Endodermal cell (in vitro differentiated cells): ENCODE measurements at regions not wholly inside any gene's neighbourhood (a gene's known extent, or its start where the extent isn't known, plus 50 kb on each side); places are given as distances from the start of the nearest gene placed in this dataset.

Experiments
- DNase-seq: peaks from one replicate; pipeline ENCODE4 v3.0.0-alpha.2; 2017
- H3K27ac ChIP-seq: 2 replicates; pipeline ENCODE4 v1.5.1; 2013; ENCODE audit warnings: mild to moderate bottlenecking, low read depth, low read length, moderate library complexity
- H3K27me3 ChIP-seq: 2 replicates; pipeline ENCODE4 v1.6.1; 2013; ENCODE audit warnings: mild to moderate bottlenecking, low read length, moderate library complexity; ENCODE audit not compliant: insufficient read depth, control insufficient read depth, poor library complexity, severe bottlenecking
- H3K36me3 ChIP-seq: 2 replicates; pipeline ENCODE4 v1.7.0; 2013; ENCODE audit warnings: mild to moderate bottlenecking, low read length, moderate library complexity; ENCODE audit not compliant: control insufficient read depth, insufficient read depth
- H3K4me1 ChIP-seq: one replicate; pipeline ENCODE4 v1.7.0; 2013; ENCODE audit warnings: low read length; ENCODE audit not compliant: control insufficient read depth, insufficient read depth
- H3K4me3 ChIP-seq: 2 replicates; pipeline ENCODE4 v1.5.1; 2013; ENCODE audit warnings: mild to moderate bottlenecking, low read length, moderate library complexity
- H3K9ac ChIP-seq: 2 replicates; pipeline ENCODE4 v1.6.1; 2013; ENCODE audit warnings: mild to moderate bottlenecking, low read length, moderate library complexity; ENCODE audit not compliant: poor library complexity, severe bottlenecking; ENCODE audit errors: extremely low read depth
- H3K9me3 ChIP-seq: 2 replicates; pipeline ENCODE4 v1.6.1; 2013; ENCODE audit warnings: mild to moderate bottlenecking, low read length, moderate library complexity; ENCODE audit not compliant: control insufficient read depth
- H3K27ac Mint-ChIP-seq: 2 replicates; pipeline ENCODE4 v1.8.0; 2020; ENCODE audit warnings: mixed read lengths
- H3K27me3 Mint-ChIP-seq: 2 replicates; pipeline ENCODE4 v1.8.0; 2021; ENCODE audit warnings: mild to moderate bottlenecking, mixed read lengths; ENCODE audit not compliant: insufficient read depth
- H3K36me3 Mint-ChIP-seq: 2 replicates; pipeline ENCODE4 v1.8.0; 2020; ENCODE audit warnings: low read depth, mixed read lengths
- H3K4me1 Mint-ChIP-seq: 2 replicates; pipeline ENCODE4 v1.8.0; 2020; ENCODE audit warnings: mixed read lengths
- H3K4me3 Mint-ChIP-seq: 2 replicates; pipeline ENCODE4 v1.8.0; 2020; ENCODE audit warnings: mild to moderate bottlenecking, moderate library complexity, mixed read lengths
- H3K9me3 Mint-ChIP-seq: 2 replicates; pipeline ENCODE4 v1.8.0; 2020; ENCODE audit warnings: mild to moderate bottlenecking, mixed read lengths
- WGBS, 2 experiments: methylation state at CpG; one replicate each; pipeline versions ENCODE4 v1.1.5 to v1.1.7; 2013; ENCODE audit warnings: missing lambda C conversion rate in 2 of 2, mixed read lengths in 1 of 2; ENCODE audit not compliant: insufficient coverage in 1 of 2, insufficient read length in 1 of 2; 5-methylcytosine and 5-hydroxymethylcytosine counted together
- TF ChIP-seq, protein P1 (sequence below): fragments of 200-600 bp; sonication (generic); conservative IDR thresholded peaks from 2 replicates; pipeline ENCODE4 v1.5.0; 2021; ENCODE audit warnings: antibody characterized with exemption, mild to moderate bottlenecking

- 88 to 100% methylated on average over 1 of the region's 1 CpG for WGBS, 2 experiments
- Mint-ChIP-seq H3K27ac (no peak overlapping the region), H3K4me3 (no peak overlapping the region), H3K9me3 (no peaks in the 10 kb centered on the region), H3K27me3 (no peaks in the 10 kb centered on the region), H3K4me1 (no peaks in the 10 kb centered on the region), H3K36me3 (no peaks in the 10 kb centered on the region)
- Histone ChIP-seq H3K4me3 (no peak overlapping the region), H3K9me3 (no peaks in the 10 kb centered on the region), H3K9ac (no peak overlapping the region), H3K4me1 (no peaks in the 10 kb centered on the region), H3K27me3 (no peaks in the 10 kb centered on the region), H3K27ac (no peak overlapping the region), H3K36me3 (no peaks in the 10 kb centered on the region)
- DNase-seq = no peak
- TF ChIP-seq, protein P1, sequence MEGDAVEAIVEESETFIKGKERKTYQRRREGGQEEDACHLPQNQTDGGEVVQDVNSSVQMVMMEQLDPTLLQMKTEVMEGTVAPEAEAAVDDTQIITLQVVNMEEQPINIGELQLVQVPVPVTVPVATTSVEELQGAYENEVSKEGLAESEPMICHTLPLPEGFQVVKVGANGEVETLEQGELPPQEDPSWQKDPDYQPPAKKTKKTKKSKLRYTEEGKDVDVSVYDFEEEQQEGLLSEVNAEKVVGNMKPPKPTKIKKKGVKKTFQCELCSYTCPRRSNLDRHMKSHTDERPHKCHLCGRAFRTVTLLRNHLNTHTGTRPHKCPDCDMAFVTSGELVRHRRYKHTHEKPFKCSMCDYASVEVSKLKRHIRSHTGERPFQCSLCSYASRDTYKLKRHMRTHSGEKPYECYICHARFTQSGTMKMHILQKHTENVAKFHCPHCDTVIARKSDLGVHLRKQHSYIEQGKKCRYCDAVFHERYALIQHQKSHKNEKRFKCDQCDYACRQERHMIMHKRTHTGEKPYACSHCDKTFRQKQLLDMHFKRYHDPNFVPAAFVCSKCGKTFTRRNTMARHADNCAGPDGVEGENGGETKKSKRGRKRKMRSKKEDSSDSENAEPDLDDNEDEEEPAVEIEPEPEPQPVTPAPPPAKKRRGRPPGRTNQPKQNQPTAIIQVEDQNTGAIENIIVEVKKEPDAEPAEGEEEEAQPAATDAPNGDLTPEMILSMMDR = no peak
These were observed 156.5 kb upstream of the TMEM161B start for GRCh38 chr5:88425124-88425523.

DNA sequence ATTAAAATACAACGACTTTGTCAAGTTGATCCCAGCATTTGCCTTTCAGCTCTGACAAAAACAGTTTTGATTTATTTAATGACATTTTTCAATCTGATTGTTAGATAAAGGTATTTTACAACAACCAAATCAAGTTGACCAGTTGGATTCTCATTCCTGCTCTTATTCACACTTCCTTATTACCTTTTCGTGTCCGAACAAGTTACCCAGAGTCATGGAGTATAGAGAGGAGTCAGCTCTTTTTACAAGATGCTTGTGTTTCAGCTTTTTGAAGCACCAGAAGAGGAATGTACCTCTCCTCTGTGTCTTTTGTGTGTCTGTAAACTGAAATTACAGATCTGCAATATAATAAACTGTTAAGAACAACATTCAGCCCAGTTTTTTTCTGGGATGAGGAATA is 151.3 kb upstream of the TMEM161B start:
- WGBS, 2 experiments = 96% methylated on average over 3 of the region's 3 CpGs; no CpG with 5 or more reads in 1 of the 2 experiments
- H3K4me1 Mint-ChIP-seq = no peaks in the 10 kb centered on the region
- TF ChIP-seq, protein P1 = no peak

DNA sequence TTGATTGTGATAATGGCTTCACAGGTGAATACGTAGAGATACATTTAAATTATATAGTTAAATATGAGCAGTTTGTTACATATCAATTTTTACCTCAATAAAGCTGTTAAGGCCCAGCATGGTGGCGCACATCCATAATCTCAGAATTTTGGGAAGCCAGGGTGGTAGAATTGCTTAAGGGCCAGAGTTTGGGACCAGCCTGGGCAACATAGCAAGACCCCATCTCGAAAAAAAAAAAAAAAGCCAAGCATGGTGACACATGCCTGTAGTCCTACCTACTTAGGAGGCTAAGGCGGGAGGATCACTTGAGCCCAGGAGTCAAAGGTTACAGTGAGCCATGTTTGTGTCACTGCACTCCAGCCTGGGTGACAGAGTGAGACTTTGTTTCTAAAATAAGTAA is 138.7 kb upstream of the TMEM161B start:
- Histone ChIP-seq H3K36me3 (no peaks in the 10 kb centered on the region), H3K9ac (no peak overlapping the region), H3K4me3 (no peak overlapping the region), H3K27ac (no peak overlapping the region), H3K4me1 (no peaks in the 10 kb centered on the region), H3K9me3 (no peaks in the 10 kb centered on the region), H3K27me3 (no peaks in the 10 kb centered on the region)
- Mint-ChIP-seq H3K27me3 (no peaks in the 10 kb centered on the region), H3K4me3 (no peak overlapping the region), H3K4me1 (no peaks in the 10 kb centered on the region), H3K27ac (no peak overlapping the region), H3K36me3 (no peaks in the 10 kb centered on the region), H3K9me3 (no peaks in the 10 kb centered on the region)
- TF ChIP-seq, protein P1 = no peak
- 93 to 100% methylated on average over 2 to 3 of the region's 4 CpGs for WGBS, 2 experiments
- DNase-seq = no peak

More for the DNA sequence above, 151.3 kb upstream of the TMEM161B start:
- Mint-ChIP-seq H3K4me3 (no peak overlapping the region), H3K9me3 (no peaks in the 10 kb centered on the region), H3K36me3 (no peaks in the 10 kb centered on the region), H3K27ac (no peak overlapping the region), H3K27me3 (peaks cover 2% of the 10 kb centered on the region)
- no peaks in the 10 kb centered on the region for H3K4me1 ChIP-seq
- no peaks in the 10 kb centered on the region for H3K9me3 ChIP-seq
- no peak overlapping the region for H3K4me3 ChIP-seq
- no peaks in the 10 kb centered on the region for H3K36me3 ChIP-seq
- H3K27me3 ChIP-seq = no peaks in the 10 kb centered on the region
- H3K9ac ChIP-seq = no peak overlapping the region
- H3K27ac ChIP-seq = no peak overlapping the region
- no peak for DNase-seq
